GM19452 (cell line): ENCODE measurements at regions not wholly inside any gene's neighbourhood (a gene's known extent, or its start where the extent isn't known, plus 50 kb on each side); places are given as distances from the start of the nearest gene placed in this dataset.

ENCODE experiments used
- ATAC-seq: cut with Tn5 transposase; IDR thresholded peaks from one replicate; pipeline ENCODE4 v1.9.1; 2021; ENCODE audit not compliant: unreplicated experiment

- peak; percentile 83 for ATAC-seq
Measured at GRCh38 chr6:79777713-79778579, 146.8 kb downstream of the SH3BGRL2 start.

- no peak for ATAC-seq
Measured at GRCh38 chr6:79776076-79776475, 144.9 kb downstream of the SH3BGRL2 start.

GRCh38 chr6:79775222-79775621, 144.1 kb downstream of the SH3BGRL2 start:
- no peak for ATAC-seq

- no peak for ATAC-seq
Measured at GRCh38 chr6:79764747-79765146, 133.6 kb downstream of the SH3BGRL2 start.

- ATAC-seq: no peak
Measured at GRCh38 chr6:79763301-79763700, 132.2 kb downstream of the SH3BGRL2 start.

GRCh38 chr6:79762370-79762769, 131.2 kb downstream of the SH3BGRL2 start:
- ATAC-seq: no peak

GRCh38 chr6:79756496-79756895, 125.4 kb downstream of the SH3BGRL2 start:
- ATAC-seq: no peak

GRCh38 chr6:79755967-79756366, 124.8 kb downstream of the SH3BGRL2 start:
- ATAC-seq: no peak
